ENCODE measurements at regions not wholly inside any gene's neighbourhood (a gene's known extent, or its start where the extent isn't known, plus 50 kb on each side); places are given as distances from the start of the nearest gene placed in this dataset.

DNA sequence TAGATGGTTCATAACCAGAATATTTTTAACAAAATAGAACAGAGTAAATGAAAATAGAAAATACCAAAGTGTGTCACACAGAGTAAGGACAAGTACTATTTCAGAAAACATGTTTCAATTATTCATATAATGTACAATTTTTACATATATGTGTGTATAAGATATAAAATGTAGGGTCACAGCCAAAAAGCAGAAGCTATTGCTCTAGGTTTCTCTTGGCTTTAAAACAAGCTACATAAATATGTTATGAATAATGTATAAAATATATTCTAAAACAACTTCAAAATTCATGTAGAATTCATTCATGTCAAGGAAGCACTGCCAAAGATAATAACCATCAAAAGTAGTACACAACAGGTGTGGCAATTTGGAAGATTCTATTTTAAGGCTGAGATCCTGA is 218.2 kb downstream of the TTC32 start:
- H3K4me3 ChIP-seq (ENCODE audit: low read depth, low read length): no peak overlapping the region
- no peak for DNase-seq (ENCODE audit: low read depth)
- TF ChIP-seq, protein P1, sequence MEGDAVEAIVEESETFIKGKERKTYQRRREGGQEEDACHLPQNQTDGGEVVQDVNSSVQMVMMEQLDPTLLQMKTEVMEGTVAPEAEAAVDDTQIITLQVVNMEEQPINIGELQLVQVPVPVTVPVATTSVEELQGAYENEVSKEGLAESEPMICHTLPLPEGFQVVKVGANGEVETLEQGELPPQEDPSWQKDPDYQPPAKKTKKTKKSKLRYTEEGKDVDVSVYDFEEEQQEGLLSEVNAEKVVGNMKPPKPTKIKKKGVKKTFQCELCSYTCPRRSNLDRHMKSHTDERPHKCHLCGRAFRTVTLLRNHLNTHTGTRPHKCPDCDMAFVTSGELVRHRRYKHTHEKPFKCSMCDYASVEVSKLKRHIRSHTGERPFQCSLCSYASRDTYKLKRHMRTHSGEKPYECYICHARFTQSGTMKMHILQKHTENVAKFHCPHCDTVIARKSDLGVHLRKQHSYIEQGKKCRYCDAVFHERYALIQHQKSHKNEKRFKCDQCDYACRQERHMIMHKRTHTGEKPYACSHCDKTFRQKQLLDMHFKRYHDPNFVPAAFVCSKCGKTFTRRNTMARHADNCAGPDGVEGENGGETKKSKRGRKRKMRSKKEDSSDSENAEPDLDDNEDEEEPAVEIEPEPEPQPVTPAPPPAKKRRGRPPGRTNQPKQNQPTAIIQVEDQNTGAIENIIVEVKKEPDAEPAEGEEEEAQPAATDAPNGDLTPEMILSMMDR (conservative IDR thresholded peaks at IDR 0.05; ENCODE audit: low read depth, low read length): no peak

DNA sequence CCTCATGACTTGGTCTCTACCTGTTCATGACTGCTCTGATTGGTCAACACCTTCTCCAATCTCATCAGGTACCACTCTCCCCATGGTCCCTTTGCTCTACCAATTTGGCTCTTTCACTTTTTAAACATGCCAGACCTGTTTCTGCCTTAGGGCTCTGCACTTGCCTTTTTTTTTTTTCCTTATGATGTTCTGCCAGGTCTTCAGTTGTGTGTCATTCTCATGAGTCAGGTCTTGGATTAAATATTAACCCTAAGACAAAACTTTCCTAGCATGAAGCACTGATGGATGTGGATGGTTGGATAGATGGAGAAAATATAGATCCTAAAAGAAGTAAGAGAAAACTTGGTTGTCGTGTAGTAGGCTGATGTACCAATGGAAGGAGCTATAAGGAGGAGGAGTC is 219.3 kb downstream of the TTC32 start:
- TF ChIP-seq, protein P1 (conservative IDR thresholded peaks at IDR 0.05; ENCODE audit: low read depth, low read length): no peak
- DNase-seq (ENCODE audit: low read depth): no peak
- no peak overlapping the region for H3K4me3 ChIP-seq (ENCODE audit: low read depth, low read length)

DNA sequence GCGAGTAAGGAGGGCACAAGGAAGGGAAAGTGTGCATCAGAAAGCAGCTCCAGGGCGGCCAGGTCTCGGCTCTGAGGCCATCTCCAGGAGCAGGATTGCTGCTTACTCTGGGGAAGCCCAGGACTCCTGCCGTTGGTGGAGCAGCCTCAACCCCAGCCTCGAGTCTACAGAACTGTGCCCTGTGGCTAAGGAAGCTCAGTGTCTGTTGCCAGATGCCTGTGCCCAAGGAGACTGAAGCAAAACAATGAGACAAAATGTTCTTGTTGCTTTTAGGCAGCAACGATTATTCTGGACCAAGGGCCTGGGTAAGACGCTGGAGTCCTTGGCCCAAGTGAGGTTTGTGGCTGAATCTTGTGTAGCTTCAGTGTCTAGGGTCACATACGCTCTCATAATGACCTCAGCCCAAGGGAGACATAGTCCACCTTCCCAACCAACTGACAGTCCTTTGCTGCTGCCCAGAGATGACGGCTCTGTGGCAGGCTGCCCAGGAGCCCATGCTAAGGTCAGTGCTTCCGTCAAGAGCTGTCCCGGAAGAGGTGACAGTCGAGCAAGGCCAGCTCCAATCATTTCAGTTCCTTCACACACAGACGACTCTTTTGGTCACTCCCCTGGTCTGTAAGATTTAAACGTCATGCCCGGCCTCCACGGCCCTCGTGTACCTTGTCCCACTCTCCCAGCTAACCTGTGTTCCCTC is 223.8 kb downstream of the TTC32 start:
- DNase-seq (ENCODE audit: low read depth): no peak
- H3K4me3 ChIP-seq (ENCODE audit: low read depth, low read length): no peak overlapping the region
- TF ChIP-seq, protein P1 (conservative IDR thresholded peaks at IDR 0.05; ENCODE audit: low read depth, low read length): no peak

- no peak overlapping the region for H3K4me3 ChIP-seq (ENCODE audit: low read depth, low read length)
- TF ChIP-seq, protein P1 (conservative IDR thresholded peaks at IDR 0.05; ENCODE audit: low read depth, low read length): no peak
- DNase-seq (ENCODE audit: low read depth): no peak
Measured at GRCh38 chr2:19677215-19677777, 224.5 kb downstream of the TTC32 start.

- no peak overlapping the region for H3K4me3 ChIP-seq (ENCODE audit: low read depth, low read length)
- no peak for DNase-seq (ENCODE audit: low read depth)
- TF ChIP-seq, protein P1 (conservative IDR thresholded peaks at IDR 0.05; ENCODE audit: low read depth, low read length): no peak
Measured at GRCh38 chr2:19676770-19677169, 225.0 kb downstream of the TTC32 start.

DNA sequence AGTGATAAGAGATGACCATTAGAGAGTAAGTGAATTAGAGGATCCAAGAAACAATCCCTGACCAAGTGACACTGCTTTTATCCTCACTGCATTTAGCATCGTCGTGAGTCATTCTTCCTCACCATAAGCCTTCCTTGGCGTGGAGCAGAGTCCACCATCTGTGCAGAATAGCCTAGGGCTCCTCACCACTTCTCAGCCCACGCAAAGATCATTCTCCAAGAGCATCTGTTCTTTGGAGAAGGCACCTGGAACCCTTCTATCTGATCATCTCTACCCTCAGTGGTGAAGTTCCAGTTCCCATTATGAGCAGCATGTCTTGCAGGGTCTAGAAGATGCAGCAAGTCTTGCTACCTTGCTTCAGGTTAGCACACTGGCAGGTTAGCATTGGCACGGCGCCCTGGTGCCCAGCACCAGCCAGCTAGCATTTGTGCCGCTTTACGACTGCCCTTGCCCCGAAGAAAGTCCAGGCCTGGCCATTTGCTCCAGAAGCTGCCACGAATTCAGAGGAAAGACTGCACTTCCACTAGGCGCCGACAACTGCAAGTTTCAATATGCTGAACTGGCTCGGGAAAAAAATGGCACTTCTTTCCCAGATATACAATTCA is 225.8 kb downstream of the TTC32 start:
- no peak for DNase-seq (ENCODE audit: low read depth)
- no peak overlapping the region for H3K4me3 ChIP-seq (ENCODE audit: low read depth, low read length)

More for the DNA sequence above, 225.8 kb downstream of the TTC32 start:
- TF ChIP-seq, protein P1 (conservative IDR thresholded peaks at IDR 0.05; ENCODE audit: low read depth, low read length): no peak

Data from choroid plexus epithelial cell (primary cell).